ENCODE measurements at regions not wholly inside any gene's neighbourhood (a gene's known extent, or its start where the extent isn't known, plus 50 kb on each side); places are given as distances from the start of the nearest gene placed in this dataset.

GRCh38 chrX:13492286-13492685 is 77.1 kb upstream of the EGFL6 start:
- Histone ChIP-seq H3K27ac (ENCODE audit: low read depth, low read length) (no peak overlapping the region), H3K4ac (ENCODE audit: low read depth, low read length) (no peak overlapping the region), H4K8ac (ENCODE audit: low read depth, low read length) (no peak overlapping the region), H2BK5ac (ENCODE audit: low read depth, low read length, poor library complexity) (no peak overlapping the region), H2AK5ac (ENCODE audit: low read length) (no peak overlapping the region), H4K12ac (ENCODE audit: low read depth, low read length) (no peak overlapping the region), H3K18ac (ENCODE audit: low read length) (no peak overlapping the region), H2BK120ac (ENCODE audit: insufficient read depth, low read length, poor library complexity) (no peak overlapping the region), H3K79me1 (ENCODE audit: low read length) (peaks cover 3% of the 10 kb centered on the region), H3K23ac (ENCODE audit: low read length) (no peak overlapping the region), H3K4me3 (ENCODE audit: low read depth, low read length) (no peak overlapping the region), H3K27me3 (ENCODE audit: insufficient read depth, low read length) (no peaks in the 10 kb centered on the region), H3K36me3 (ENCODE audit: control insufficient read depth in 1 of 2, insufficient read depth in 2 of 2, low read length in 2 of 2) (no peaks in the 10 kb centered on the region), H4K91ac (ENCODE audit: low read depth, low read length) (no peak overlapping the region), H3K9ac (ENCODE audit: low read length) (no peak overlapping the region), H3K4me1 (ENCODE audit: control insufficient read depth in 1 of 2, insufficient read depth in 2 of 2, low read length in 2 of 2) (peaks cover 0 to 3% of the 10 kb centered on the region in 2 experiments), H2BK12ac (ENCODE audit: low read length) (no peak overlapping the region), H3K4me2 (ENCODE audit: low read length) (no peak overlapping the region), H3K9me3 (ENCODE audit: insufficient read depth, low read depth, low read length) (no peaks in the 10 kb centered on the region), H2AFZ (ENCODE audit: insufficient read depth, low read length, poor library complexity) (no peak overlapping the region), H3K14ac (ENCODE audit: low read length) (no peak overlapping the region), H3K79me2 (ENCODE audit: control insufficient read depth, insufficient read depth, low read length, poor library complexity) (no peaks in the 10 kb centered on the region)
- WGBS (ENCODE audit: extremely low coverage, insufficient coverage, insufficient read length), result no CpG with 5 or more reads among the region's 2 CpGs
- DNase-seq, result no peak

- H3K79me1 ChIP-seq (ENCODE audit: low read length), result peaks cover 3% of the 10 kb centered on the region
- H3K4me1 ChIP-seq (ENCODE audit: control insufficient read depth in 1 of 2, insufficient read depth in 2 of 2, low read length in 2 of 2), result peaks cover 0 to 3% of the 10 kb centered on the region in 2 experiments
- no CpG with 5 or more reads among the region's 3 CpGs for WGBS (ENCODE audit: extremely low coverage, insufficient coverage, insufficient read length)
Measured at GRCh38 chrX:13491061-13491460, 78.3 kb upstream of the EGFL6 start.

GRCh38 chrX:13489454-13489853 is 79.9 kb upstream of the EGFL6 start:
- no peak overlapping the region for H3K14ac ChIP-seq (ENCODE audit: low read length)
- no peaks in the 10 kb centered on the region for H3K9me3 ChIP-seq (ENCODE audit: insufficient read depth, low read depth, low read length)
- WGBS (ENCODE audit: extremely low coverage, insufficient coverage, insufficient read length), result no CpG with 5 or more reads among the region's 5 CpGs
- no peak overlapping the region for H4K8ac ChIP-seq (ENCODE audit: low read depth, low read length)
- H3K23ac ChIP-seq (ENCODE audit: low read length), result no peak overlapping the region
- H2BK5ac ChIP-seq (ENCODE audit: low read depth, low read length, poor library complexity), result no peak overlapping the region
- H2AFZ ChIP-seq (ENCODE audit: insufficient read depth, low read length, poor library complexity), result no peak overlapping the region
- H3K4me1 ChIP-seq (ENCODE audit: control insufficient read depth in 1 of 2, insufficient read depth in 2 of 2, low read length in 2 of 2), result peaks cover 0 to 3% of the 10 kb centered on the region in 2 experiments
- H3K18ac ChIP-seq (ENCODE audit: low read length), result no peak overlapping the region
- no peak overlapping the region for H3K4me2 ChIP-seq (ENCODE audit: low read length)
- H3K79me2 ChIP-seq (ENCODE audit: control insufficient read depth, insufficient read depth, low read length, poor library complexity), result no peaks in the 10 kb centered on the region
- no peaks in the 10 kb centered on the region for H3K27me3 ChIP-seq (ENCODE audit: insufficient read depth, low read length)
- H3K79me1 ChIP-seq (ENCODE audit: low read length), result peaks cover 3% of the 10 kb centered on the region
- no peak overlapping the region for H2BK120ac ChIP-seq (ENCODE audit: insufficient read depth, low read length, poor library complexity)
- no peak overlapping the region for H3K27ac ChIP-seq (ENCODE audit: low read depth, low read length)
- no peak overlapping the region for H4K12ac ChIP-seq (ENCODE audit: low read depth, low read length)
- no peak overlapping the region for H2AK5ac ChIP-seq (ENCODE audit: low read length)
- no peak overlapping the region for H2BK12ac ChIP-seq (ENCODE audit: low read length)
- H3K36me3 ChIP-seq (ENCODE audit: control insufficient read depth in 1 of 2, insufficient read depth in 2 of 2, low read length in 2 of 2), result no peaks in the 10 kb centered on the region
- H3K4me3 ChIP-seq (ENCODE audit: low read depth, low read length), result no peak overlapping the region
- no peak overlapping the region for H3K4ac ChIP-seq (ENCODE audit: low read depth, low read length)
- H4K91ac ChIP-seq (ENCODE audit: low read depth, low read length), result no peak overlapping the region
- DNase-seq, result no peak
- no peak overlapping the region for H3K9ac ChIP-seq (ENCODE audit: low read length)

More at GRCh38 chrX:13491061-13491460, 78.3 kb upstream of the EGFL6 start:
- Histone ChIP-seq H2AK5ac (ENCODE audit: low read length) (no peak overlapping the region), H2BK5ac (ENCODE audit: low read depth, low read length, poor library complexity) (no peak overlapping the region), H3K14ac (ENCODE audit: low read length) (no peak overlapping the region), H3K9ac (ENCODE audit: low read length) (no peak overlapping the region), H3K27ac (ENCODE audit: low read depth, low read length) (no peak overlapping the region), H3K79me2 (ENCODE audit: control insufficient read depth, insufficient read depth, low read length, poor library complexity) (no peaks in the 10 kb centered on the region), H2BK120ac (ENCODE audit: insufficient read depth, low read length, poor library complexity) (no peak overlapping the region), H4K91ac (ENCODE audit: low read depth, low read length) (no peak overlapping the region), H3K27me3 (ENCODE audit: insufficient read depth, low read length) (no peaks in the 10 kb centered on the region), H3K18ac (ENCODE audit: low read length) (no peak overlapping the region), H3K36me3 (ENCODE audit: control insufficient read depth in 1 of 2, insufficient read depth in 2 of 2, low read length in 2 of 2) (no peaks in the 10 kb centered on the region), H3K4me2 (ENCODE audit: low read length) (no peak overlapping the region), H3K4ac (ENCODE audit: low read depth, low read length) (no peak overlapping the region), H3K23ac (ENCODE audit: low read length) (no peak overlapping the region), H2BK12ac (ENCODE audit: low read length) (no peak overlapping the region), H2AFZ (ENCODE audit: insufficient read depth, low read length, poor library complexity) (no peak overlapping the region), H4K8ac (ENCODE audit: low read depth, low read length) (no peak overlapping the region), H3K9me3 (ENCODE audit: insufficient read depth, low read depth, low read length) (no peaks in the 10 kb centered on the region), H3K4me3 (ENCODE audit: low read depth, low read length) (no peak overlapping the region), H4K12ac (ENCODE audit: low read depth, low read length) (no peak overlapping the region)
- no peak for DNase-seq

GRCh38 chrX:13487731-13488505 is 81.5 kb upstream of the EGFL6 start:
- no peak overlapping the region for H4K12ac ChIP-seq (ENCODE audit: low read depth, low read length)
- peak; percentile 63 to 80 for DNase-seq
- H3K4me1 ChIP-seq (ENCODE audit: control insufficient read depth in 1 of 2, insufficient read depth in 2 of 2, low read length in 2 of 2), result peaks cover 0 to 3% of the 10 kb centered on the region in 2 experiments
- H4K91ac ChIP-seq (ENCODE audit: low read depth, low read length), result peak overlapping the region; percentile 61
- no peak overlapping the region for H3K18ac ChIP-seq (ENCODE audit: low read length)
- peak overlapping the region; percentile 90 for H3K27ac ChIP-seq (ENCODE audit: low read depth, low read length)
- no peaks in the 10 kb centered on the region for H3K36me3 ChIP-seq (ENCODE audit: control insufficient read depth in 1 of 2, insufficient read depth in 2 of 2, low read length in 2 of 2)
- no peak overlapping the region for H3K23ac ChIP-seq (ENCODE audit: low read length)
- H2AFZ ChIP-seq (ENCODE audit: insufficient read depth, low read length, poor library complexity), result no peak overlapping the region
- no CpG with 5 or more reads among the region's 7 CpGs for WGBS (ENCODE audit: extremely low coverage, insufficient coverage, insufficient read length)
- H3K79me1 ChIP-seq (ENCODE audit: low read length), result peaks cover 3% of the 10 kb centered on the region
- no peak overlapping the region for H3K9ac ChIP-seq (ENCODE audit: low read length)
- peak overlapping the region; percentile 80 for H2BK12ac ChIP-seq (ENCODE audit: low read length)
- no peak overlapping the region for H3K4me3 ChIP-seq (ENCODE audit: low read depth, low read length)
- H3K9me3 ChIP-seq (ENCODE audit: insufficient read depth, low read depth, low read length), result no peaks in the 10 kb centered on the region
- H3K4me2 ChIP-seq (ENCODE audit: low read length), result no peak overlapping the region
- no peak overlapping the region for H3K14ac ChIP-seq (ENCODE audit: low read length)
- H2AK5ac ChIP-seq (ENCODE audit: low read length), result peak overlapping the region; percentile 79
- no peaks in the 10 kb centered on the region for H3K79me2 ChIP-seq (ENCODE audit: control insufficient read depth, insufficient read depth, low read length, poor library complexity)
- H3K27me3 ChIP-seq (ENCODE audit: insufficient read depth, low read length), result no peaks in the 10 kb centered on the region
- H3K4ac ChIP-seq (ENCODE audit: low read depth, low read length), result no peak overlapping the region
- H2BK5ac ChIP-seq (ENCODE audit: low read depth, low read length, poor library complexity), result peak overlapping the region; percentile 97
- peak overlapping the region; percentile 77 for H4K8ac ChIP-seq (ENCODE audit: low read depth, low read length)
- H2BK120ac ChIP-seq (ENCODE audit: insufficient read depth, low read length, poor library complexity), result peak overlapping the region; percentile 97

Data from trophoblast cell (in vitro differentiated cells and primary cell).